Endothelial cell of umbilical vein (primary cell): ENCODE measurements at regions not wholly inside any gene's neighbourhood (a gene's known extent, or its start where the extent isn't known, plus 50 kb on each side); places are given as distances from the start of the nearest gene placed in this dataset.

Source experiments
- BruUV-seq: library from RNA; stranded (reverse); fragments of 400-500 nt; replicated peaks from 2 replicates; lab custom pipeline; 2021; lab: Mats Ljungman, UMichigan
- CTCF ChIA-PET: fragments of 300-600, 350-600 bp; sonication (Branson Sonifier 250); formaldehyde crosslinking; loops from one replicate; lab custom pipeline; 2021; ENCODE audit warnings: antibody characterized with exemption, inconsistent platforms; lab: Charles Lee
- POLR2A ChIA-PET: fragments of 300-600, 350-600 bp; sonication (Branson Sonifier 250); formaldehyde crosslinking; loops from one replicate; lab custom pipeline; 2021; ENCODE audit warnings: antibody characterized with exemption, inconsistent platforms; lab: Charles Lee
- DNase-seq: peaks from one replicate; pipeline ENCODE4 v3.0.0-alpha.2; 2011; ENCODE audit warnings: low read depth, low spot score
- FAIRE-seq: peaks from 2 replicates; lab custom pipeline; 2011; peaks lifted over from hg19 to GRCh38; lab: Jason Lieb, UNC
- H2AFZ ChIP-seq: 2 replicates; pipeline ENCODE4 v1.6.0; 2012; ENCODE audit warnings: low read depth, low read length, control low read depth, inconsistent platforms
- H3K27ac ChIP-seq: 2 replicates; pipeline ENCODE4 v1.5.1; 2011; ENCODE audit warnings: low read depth, mild to moderate bottlenecking, control low read depth, low read length, moderate library complexity; ENCODE audit not compliant: insufficient read depth
- H3K27me3 ChIP-seq, 2 experiments: 2 replicates each; pipeline versions ENCODE4 v1.6.0 to v1.6.1; 2011; ENCODE audit warnings: low read length in 2 of 2, mixed read lengths in 1 of 2; ENCODE audit not compliant: control insufficient read depth in 2 of 2, insufficient read depth in 2 of 2
- H3K36me3 ChIP-seq, 2 experiments: 2 replicates in 1 of 2; 3 replicates in 1 of 2; pipeline ENCODE4 v1.5.1; 2011; ENCODE audit warnings: low read length in 2 of 2, mild to moderate bottlenecking in 1 of 2, moderate library complexity in 1 of 2; ENCODE audit not compliant: control insufficient read depth in 2 of 2, insufficient read depth in 2 of 2; ENCODE audit errors: extremely low read depth in 1 of 2
- H3K4me1 ChIP-seq: 3 replicates; pipeline ENCODE4 v1.5.1; 2011; ENCODE audit warnings: mild to moderate bottlenecking, low read length; ENCODE audit not compliant: control insufficient read depth, insufficient read depth; ENCODE audit errors: extremely low read depth
- H3K4me2 ChIP-seq: 2 replicates; pipeline ENCODE4 v1.6.1; 2011; ENCODE audit warnings: low read length, control low read depth, mixed read lengths; ENCODE audit not compliant: insufficient read depth
- H3K4me3 ChIP-seq, 3 experiments: fragments of 200-600 bp in 1 of 3; sonication (generic), shearing (Covaris generic) in 1 of 3; replicated peaks in 1 of 3; 2 replicates each; pipeline ENCODE4 v1.5.1; 2011 to 2016; ENCODE audit warnings: control low read depth in 3 of 3, low read length in 3 of 3, mild to moderate bottlenecking in 2 of 3, inconsistent platforms in 1 of 3, low read depth in 1 of 3, moderate library complexity in 1 of 3; ENCODE audit not compliant: insufficient read depth in 1 of 3
- H3K79me2 ChIP-seq: 2 replicates; pipeline ENCODE4 v1.6.0; 2012; ENCODE audit warnings: low read length, inconsistent platforms; ENCODE audit not compliant: control insufficient read depth, insufficient read depth
- H3K9ac ChIP-seq: replicated peaks from 2 replicates; pipeline ENCODE3; 2011; ENCODE audit warnings: low read length, control low read depth; ENCODE audit not compliant: insufficient read depth; ENCODE audit errors: extremely low read depth
- H3K9me1 ChIP-seq: replicated peaks from 3 replicates; pipeline ENCODE4 v1.6.0; 2011; ENCODE audit warnings: mild to moderate bottlenecking, low read length; ENCODE audit not compliant: control insufficient read depth, insufficient read depth; ENCODE audit errors: extremely low read depth
- H3K9me3 ChIP-seq: replicated peaks from 2 replicates; pipeline ENCODE4 v1.5.1; 2012; ENCODE audit warnings: low read length, inconsistent platforms; ENCODE audit not compliant: control insufficient read depth, insufficient read depth
- H4K20me1 ChIP-seq: replicated peaks from 2 replicates; pipeline ENCODE3; 2011; ENCODE audit warnings: mild to moderate bottlenecking, low read length; ENCODE audit not compliant: control insufficient read depth, insufficient read depth; ENCODE audit errors: extremely low read depth
- EZH2 ChIP-seq: IDR thresholded peaks from 2 replicates; pipeline ENCODE4 v1.6.1; 2012; ENCODE audit warnings: borderline replicate concordance, low read depth, mild to moderate bottlenecking, moderate library complexity, low read length, inconsistent platforms; ENCODE audit not compliant: severe bottlenecking
- FOS ChIP-seq: IDR thresholded peaks from 2 replicates; pipeline ENCODE4 v1.6.1; 2011; ENCODE audit warnings: mild to moderate bottlenecking, low read length, moderate library complexity, borderline replicate concordance; ENCODE audit not compliant: insufficient read depth
- GATA2 ChIP-seq: IDR thresholded peaks from 2 replicates; pipeline ENCODE4 v1.7.0; 2011; ENCODE audit warnings: low read depth, mild to moderate bottlenecking, moderate library complexity, mixed read lengths, low read length; ENCODE audit not compliant: insufficient read length, insufficient read depth
- JUN ChIP-seq: IDR thresholded peaks from 2 replicates; pipeline ENCODE4 v1.6.1; 2011; ENCODE audit warnings: borderline replicate concordance, low read depth; ENCODE audit not compliant: insufficient read length, insufficient read depth
- MYC ChIP-seq: IDR thresholded peaks from one replicate; pipeline ENCODE4 v1.6.1; 2011; ENCODE audit warnings: mild to moderate bottlenecking, low read depth, low read length
- POLR2A ChIP-seq: IDR thresholded peaks from 2 replicates; pipeline ENCODE4 v1.6.1; 2012; ENCODE audit warnings: low read depth, mild to moderate bottlenecking, control low read depth, low read length
- POLR2AphosphoS5 ChIP-seq: IDR thresholded peaks from 2 replicates; pipeline ENCODE4 v1.6.1; 2012; ENCODE audit warnings: low read depth, mild to moderate bottlenecking, control low read depth, low read length, moderate library complexity; ENCODE audit not compliant: insufficient read depth
- dilution Hi-C: fragments of 300-500 bp; cut with MboI; formaldehyde crosslinking; loops from one replicate; pipeline ENCODE4 v1.15.0; 2019; ENCODE audit warnings: low sequenced_read_pairs; ENCODE audit not compliant: extremely low pct_ligation_motif_present
- intact Hi-C: fragments of 100-400 bp; cut with micrococcal nuclease; formaldehyde crosslinking; loops from one replicate; pipeline ENCODE4 v1.10.0; 2022
- TF ChIP-seq, protein P1 (sequence below): IDR thresholded peaks from 2 replicates; pipeline ENCODE4 v1.6.1; 2011; ENCODE audit not compliant: insufficient read depth, insufficient read length
- TF ChIP-seq, protein P2 (sequence below), 2 donors: IDR thresholded peaks; 1 replicate in 1 of 2; 2 replicates in 1 of 2; pipeline ENCODE4 v1.5.1; 2011; ENCODE audit warnings: low read length in 2 of 2, mild to moderate bottlenecking in 2 of 2, moderate library complexity in 2 of 2, control low read depth in 1 of 2, inconsistent platforms in 1 of 2, low read depth in 1 of 2; ENCODE audit not compliant: insufficient read depth in 1 of 2; ENCODE audit errors: extremely low read depth in 1 of 2

DNA sequence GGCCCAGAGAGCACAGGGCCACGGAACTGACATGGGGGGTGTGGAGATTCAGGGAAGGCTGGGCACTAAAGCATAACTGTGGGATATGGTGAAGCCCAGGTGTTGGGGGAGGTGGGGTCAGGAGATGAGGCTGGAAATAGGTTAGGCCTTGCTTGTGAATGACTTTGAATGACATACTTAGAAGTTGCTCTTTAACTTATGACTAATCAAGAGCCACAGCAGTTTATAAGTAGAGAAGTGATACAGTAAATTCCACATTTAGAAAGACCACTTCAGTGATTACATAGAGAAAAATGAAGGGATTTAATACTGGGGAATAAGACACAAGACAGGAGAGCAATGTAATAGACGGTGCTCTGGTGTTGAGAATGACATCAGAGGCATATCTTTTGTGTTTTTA, 120.8 kb upstream of the SEC61G start:
- dilution Hi-C loops (no loop called here), intact Hi-C loops (no loop called here)
- H3K9me1 ChIP-seq = no peaks in the 10 kb centered on the region
- no peak for DNase-seq
- no peaks in the 10 kb centered on the region for H3K36me3 ChIP-seq
- peaks cover 2 to 4% of the 10 kb centered on the region in 2 experiments for H3K27me3 ChIP-seq
- H3K4me2 ChIP-seq = no peak overlapping the region
- TF ChIP-seq MYC (no peak), POLR2A (no peak), EZH2 (no peak), JUN (no peak), FOS (no peak)
- TF ChIP-seq, protein P1, sequence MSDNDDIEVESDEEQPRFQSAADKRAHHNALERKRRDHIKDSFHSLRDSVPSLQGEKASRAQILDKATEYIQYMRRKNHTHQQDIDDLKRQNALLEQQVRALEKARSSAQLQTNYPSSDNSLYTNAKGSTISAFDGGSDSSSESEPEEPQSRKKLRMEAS = no peak
- H3K4me3 ChIP-seq = no peak overlapping the region
- H3K27ac ChIP-seq = no peak overlapping the region
- no peaks in the 10 kb centered on the region for H4K20me1 ChIP-seq
- no peaks in the 10 kb centered on the region for H3K4me1 ChIP-seq
- POLR2A ChIA-PET = no interaction called here
- H2AFZ ChIP-seq = no peak overlapping the region
- no peak for FAIRE-seq
- no peaks in the 10 kb centered on the region for H3K9me3 ChIP-seq
- BruUV-seq = no TSS peak
- H3K79me2 ChIP-seq = no peaks in the 10 kb centered on the region
- H3K9ac ChIP-seq = no peak overlapping the region
- CTCF ChIA-PET = no interaction called here

DNA sequence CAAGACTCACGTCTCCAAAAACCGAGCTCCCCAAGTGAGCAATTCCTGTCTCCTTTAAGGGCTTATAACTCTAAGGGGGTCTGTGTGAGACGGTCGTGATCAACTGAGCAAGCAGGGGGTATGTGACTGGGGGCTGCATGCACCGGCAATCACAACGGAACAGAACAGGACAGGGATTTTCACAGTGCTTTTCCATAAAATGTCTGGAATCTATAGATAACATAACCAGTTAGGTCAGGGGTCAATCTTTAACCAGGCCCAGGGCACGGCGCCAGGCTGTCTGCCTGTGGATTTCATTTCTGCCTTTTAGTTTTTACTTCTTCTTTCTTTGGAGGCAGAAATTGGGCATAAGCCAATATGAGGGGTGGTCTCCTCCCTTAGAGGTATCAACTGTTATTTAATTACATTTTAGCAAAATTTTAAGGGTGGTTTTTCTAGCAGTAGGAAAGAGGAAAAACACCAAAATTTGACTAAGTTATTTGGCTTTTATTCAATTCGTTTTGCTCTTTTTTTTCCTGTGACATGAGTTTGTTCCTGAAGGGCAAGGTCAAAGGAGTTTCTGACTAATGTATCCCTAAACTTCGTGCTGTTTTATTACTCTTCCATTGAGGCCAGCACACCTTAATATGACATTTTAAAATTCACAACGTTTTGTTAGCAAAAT, 121.4 kb upstream of the SEC61G start:
- H3K9me1 ChIP-seq = no peaks in the 10 kb centered on the region
- H3K9me3 ChIP-seq = no peaks in the 10 kb centered on the region
- no peaks in the 10 kb centered on the region for H3K36me3 ChIP-seq
- H2AFZ ChIP-seq = no peak overlapping the region
- DNase-seq (no peak), FAIRE-seq (no peak)
- POLR2A ChIA-PET = no interaction called here
- no peak overlapping the region for H3K27ac ChIP-seq
- H4K20me1 ChIP-seq = no peaks in the 10 kb centered on the region
- H3K4me2 ChIP-seq = no peak overlapping the region
- no peak overlapping the region for H3K9ac ChIP-seq
- intact Hi-C loops (no loop called here), dilution Hi-C loops (no loop called here)
- BruUV-seq = no TSS peak
- TF ChIP-seq, protein P1 = no peak
- TF ChIP-seq, protein P2, sequence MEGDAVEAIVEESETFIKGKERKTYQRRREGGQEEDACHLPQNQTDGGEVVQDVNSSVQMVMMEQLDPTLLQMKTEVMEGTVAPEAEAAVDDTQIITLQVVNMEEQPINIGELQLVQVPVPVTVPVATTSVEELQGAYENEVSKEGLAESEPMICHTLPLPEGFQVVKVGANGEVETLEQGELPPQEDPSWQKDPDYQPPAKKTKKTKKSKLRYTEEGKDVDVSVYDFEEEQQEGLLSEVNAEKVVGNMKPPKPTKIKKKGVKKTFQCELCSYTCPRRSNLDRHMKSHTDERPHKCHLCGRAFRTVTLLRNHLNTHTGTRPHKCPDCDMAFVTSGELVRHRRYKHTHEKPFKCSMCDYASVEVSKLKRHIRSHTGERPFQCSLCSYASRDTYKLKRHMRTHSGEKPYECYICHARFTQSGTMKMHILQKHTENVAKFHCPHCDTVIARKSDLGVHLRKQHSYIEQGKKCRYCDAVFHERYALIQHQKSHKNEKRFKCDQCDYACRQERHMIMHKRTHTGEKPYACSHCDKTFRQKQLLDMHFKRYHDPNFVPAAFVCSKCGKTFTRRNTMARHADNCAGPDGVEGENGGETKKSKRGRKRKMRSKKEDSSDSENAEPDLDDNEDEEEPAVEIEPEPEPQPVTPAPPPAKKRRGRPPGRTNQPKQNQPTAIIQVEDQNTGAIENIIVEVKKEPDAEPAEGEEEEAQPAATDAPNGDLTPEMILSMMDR (IDR thresholded peaks at IDR 0.05; ENCODE audit: extremely low read depth in 1 of 2, insufficient read depth in 1 of 2, low read depth in 1 of 2, low read length in 2 of 2) = no peak
- TF ChIP-seq POLR2A (no peak), GATA2 (no peak), FOS (no peak), JUN (no peak), EZH2 (no peak), MYC (no peak), POLR2AphosphoS5 (no peak)
- no peaks in the 10 kb centered on the region for H3K79me2 ChIP-seq
- no peak overlapping the region for H3K4me3 ChIP-seq
- CTCF ChIA-PET = no interaction called here
- H3K4me1 ChIP-seq = no peaks in the 10 kb centered on the region
- peaks cover 2% of the 10 kb centered on the region in 2 experiments for H3K27me3 ChIP-seq
